Midbrain (tissue), 1 donor: ENCODE measurements at regions not wholly inside any gene's neighbourhood (a gene's known extent, or its start where the extent isn't known, plus 50 kb on each side); places are given as distances from the start of the nearest gene placed in this dataset.
A peak's percentile ranks its signal among the peaks of the same experiment; 100 is the strongest.

Experiments
- DNase-seq: peaks from one replicate; lab custom pipeline; 2025; lab: John Stamatoyannopoulos, UW

DNA sequence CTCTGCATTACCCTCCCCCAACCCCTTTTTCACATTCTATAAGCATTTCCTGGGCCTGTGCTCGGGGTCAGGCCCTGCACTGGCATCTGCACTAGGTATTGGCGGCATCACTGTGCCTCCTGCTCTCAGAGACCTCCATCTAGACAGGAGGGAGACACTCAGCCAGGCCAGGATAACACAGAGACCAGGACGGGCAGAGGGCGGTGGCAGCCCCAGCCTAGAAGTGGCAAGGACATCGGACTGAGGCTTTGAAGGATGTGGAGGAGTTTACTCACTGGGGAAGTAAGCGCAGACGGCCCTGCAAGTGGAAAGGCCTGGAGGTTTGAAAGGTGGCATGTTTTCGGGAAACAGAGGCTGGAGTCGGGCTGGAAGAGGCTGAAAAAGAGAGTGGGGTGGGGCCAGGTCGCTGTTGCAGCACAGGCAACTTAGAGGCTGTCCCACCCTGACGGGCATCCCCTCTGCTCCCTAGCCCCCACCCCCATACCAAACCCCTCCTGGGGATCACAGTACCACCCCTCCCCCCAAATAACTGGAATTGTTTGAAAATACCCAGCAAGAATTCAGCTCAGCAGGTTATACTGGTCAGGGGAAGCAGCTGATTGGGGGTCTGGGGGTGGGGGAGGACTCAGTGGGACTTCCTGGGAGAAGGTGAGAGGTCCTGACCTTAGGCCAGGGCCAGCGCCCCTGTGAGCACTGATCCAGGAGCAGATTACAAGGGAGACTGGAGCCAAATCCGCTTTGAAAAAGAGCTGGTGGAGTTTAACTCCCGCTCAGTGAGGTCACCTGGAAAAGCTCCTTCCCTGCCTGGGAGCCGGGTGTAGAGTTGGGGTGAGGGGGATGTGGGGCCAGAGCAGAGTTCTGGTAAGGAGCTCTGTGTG, 121.8 kb upstream of the WNT4 start:
- no peak for DNase-seq

DNA sequence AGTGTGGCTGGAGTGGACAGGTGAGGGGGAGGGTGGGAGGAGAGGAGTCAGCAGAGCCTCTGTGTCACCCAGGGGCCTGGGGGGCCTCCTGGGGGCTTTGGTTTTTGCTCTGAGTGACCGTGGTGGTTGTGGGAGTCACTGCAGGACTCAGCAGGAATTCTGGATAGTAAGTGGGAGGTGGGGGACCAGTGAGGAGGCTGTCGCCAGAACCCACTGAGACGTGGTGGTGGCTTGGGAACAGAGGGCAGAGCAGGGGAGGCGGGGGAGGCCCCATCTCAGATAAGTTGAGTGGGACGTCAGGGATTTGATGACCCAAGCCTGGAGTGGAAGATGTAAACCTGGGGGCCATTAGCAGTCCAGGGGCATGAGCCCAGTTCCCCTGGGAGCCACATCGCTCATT, 123.2 kb upstream of the WNT4 start:
- no peak for DNase-seq

DNA sequence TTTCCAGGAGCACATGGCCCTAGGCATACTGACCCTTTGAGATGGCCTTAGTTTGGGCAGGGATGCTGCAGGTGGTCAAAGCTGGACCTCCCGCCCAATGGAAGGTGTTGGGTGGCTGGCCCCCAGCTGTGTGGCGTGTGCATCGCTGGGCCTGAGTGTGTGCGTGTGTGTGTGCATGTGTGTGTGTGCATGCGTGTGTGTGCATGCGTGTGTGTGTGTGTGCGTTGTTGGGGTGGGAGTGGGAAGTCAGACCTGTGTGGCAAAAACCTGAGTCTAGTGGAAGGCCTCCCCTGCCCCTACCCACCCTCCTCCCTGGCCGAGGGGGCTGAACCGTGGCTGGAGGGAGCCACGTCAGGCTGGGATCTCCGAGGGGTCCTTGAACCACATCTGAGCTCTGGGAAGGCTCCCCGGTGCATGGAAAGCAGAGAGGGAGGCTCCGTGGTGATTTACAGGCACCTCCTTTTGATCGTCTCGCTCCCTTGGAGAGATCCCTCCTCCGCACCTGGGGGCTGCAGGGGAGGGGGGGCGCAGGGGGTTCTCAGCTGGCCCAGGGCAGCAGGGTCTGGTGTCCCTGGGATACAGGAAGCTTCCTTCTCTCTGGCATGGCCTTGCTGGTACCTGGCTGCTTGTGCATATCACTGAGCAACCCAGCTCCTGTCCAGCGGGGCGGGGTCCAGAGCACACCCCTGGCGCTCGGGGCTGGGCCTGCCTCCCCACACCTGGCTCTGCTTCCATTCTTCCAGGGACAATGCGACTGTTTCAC, 124.7 kb upstream of the WNT4 start:
- DNase-seq, result no peak

DNA sequence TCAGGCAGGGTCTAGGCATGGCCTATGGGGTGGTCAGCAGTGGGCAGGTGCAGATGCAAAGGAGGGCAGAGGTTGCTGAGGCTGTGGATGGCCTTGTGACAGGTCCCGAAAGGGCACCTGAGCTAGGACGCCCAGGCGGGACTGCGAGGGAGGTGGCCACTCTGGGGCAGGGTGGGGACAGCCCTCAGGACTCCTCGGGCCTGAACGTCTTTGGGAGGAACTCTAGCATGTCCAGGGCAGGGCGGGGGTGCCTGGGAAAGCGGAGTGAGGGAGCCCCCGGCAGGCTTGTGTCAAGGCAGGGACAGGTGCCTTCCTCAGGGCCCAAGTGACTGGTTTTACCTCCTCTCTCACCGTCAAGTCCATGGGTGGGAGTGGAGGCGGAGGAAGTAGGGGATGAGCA, 125.4 kb upstream of the WNT4 start:
- DNase-seq, result no peak

DNA sequence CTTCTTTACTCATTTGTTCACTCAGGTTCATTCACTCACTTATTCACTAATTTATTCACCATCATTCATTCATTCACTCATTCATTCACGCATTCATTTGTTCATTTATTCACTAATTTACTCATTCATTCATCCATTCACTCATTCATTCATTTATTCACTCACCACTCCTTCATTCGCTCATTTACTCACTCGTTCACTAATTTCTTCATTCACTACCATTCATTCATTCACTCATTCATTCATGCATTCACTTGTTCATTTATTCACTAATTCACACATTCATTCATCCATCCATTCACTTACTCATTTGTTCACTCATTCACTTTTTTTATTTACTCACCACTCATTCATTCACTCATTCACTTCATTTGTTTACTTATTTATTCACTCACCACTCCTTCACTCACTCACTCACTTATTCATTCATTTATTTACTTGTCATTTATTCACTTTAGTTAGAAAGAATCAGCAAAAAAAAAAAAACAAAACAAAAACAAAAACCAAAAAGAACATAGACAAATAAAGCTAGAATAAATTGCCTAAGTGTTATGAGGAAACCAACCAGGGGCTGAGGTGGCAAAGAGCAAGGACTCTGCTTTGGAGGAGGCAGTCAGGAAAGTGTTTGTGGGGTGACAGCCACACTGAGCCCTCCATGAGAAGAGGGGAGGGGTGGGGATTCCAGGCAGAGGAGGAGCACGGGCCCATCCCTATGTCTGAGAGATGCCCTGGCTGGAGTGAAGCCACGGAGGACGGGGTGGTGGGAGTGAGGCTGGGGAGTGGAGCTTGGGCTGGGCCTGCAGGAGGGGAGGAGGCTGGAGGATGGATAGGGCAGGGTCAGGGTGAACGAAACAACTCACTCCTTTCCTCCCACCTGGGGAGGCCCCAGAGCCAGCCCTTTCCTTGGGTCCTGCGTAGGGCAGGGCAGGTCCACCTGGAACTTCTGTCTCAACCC, 129.2 kb upstream of the WNT4 start:
- no peak for DNase-seq

DNA sequence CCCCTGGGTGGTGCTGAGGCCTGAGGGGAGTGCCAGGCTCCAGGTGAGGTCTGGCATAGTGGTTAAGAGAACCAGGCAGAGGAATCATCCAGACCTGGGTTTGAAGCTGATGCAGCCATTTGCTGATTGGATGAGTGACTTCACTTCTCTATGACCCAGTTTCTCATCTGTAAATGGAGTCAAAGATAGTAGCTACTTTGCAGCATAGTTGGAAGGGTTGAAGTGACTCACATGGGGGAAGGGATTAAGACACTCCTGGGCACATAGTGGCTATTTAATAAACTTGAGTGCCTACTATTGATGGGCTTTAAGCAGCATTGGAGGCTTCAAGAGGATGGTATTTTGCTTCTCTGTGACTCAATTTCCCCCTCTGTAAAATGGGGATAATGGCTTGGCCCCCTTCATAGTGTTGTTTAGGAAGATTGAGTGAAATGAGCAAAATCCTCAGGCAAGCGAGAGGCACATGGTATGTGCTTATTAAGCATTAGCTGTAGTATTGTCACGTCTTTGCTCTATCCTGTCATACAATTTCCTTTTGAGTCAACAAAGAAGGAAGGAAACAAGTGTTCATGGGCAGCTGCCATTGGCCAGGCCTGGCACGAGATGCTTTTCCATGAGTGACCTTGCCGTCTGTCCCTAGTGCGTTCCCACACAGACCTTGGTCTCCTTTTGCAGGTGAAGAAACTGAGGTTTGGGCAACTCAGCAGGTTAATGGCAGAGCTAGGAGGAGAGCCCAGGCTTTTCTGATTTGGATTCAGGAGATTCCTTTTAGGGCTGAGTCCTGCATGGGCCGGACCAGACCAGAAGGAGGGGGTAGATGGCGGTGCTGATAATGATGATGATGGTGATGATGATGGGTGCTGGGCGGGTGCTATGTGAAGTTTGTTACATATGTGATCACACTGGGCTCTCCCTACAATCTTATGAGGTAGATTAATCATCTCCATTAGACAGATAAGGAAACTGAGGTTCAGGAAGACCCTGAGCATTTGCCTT, 131.1 kb upstream of the WNT4 start:
- DNase-seq, result no peak

DNA sequence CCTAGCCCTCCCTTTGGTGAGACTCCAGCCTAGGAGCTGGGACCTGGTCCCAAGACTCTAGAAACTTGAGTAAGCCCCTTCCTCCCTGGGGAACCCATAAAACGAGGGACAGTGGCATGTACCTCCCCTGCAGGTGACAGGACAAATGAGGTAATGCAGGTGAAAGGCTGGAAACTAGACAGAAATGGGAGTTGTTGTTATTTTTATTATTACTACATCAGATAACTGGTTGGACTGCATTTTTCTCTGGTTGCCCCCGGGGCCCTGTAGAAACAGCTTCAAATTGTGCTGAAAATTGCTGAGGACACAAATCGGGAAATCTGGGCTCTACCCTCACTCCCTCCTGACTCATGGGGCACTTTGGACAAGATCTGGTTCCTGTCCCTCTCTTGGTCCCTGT, 132.3 kb upstream of the WNT4 start:
- DNase-seq, result no peak

DNA sequence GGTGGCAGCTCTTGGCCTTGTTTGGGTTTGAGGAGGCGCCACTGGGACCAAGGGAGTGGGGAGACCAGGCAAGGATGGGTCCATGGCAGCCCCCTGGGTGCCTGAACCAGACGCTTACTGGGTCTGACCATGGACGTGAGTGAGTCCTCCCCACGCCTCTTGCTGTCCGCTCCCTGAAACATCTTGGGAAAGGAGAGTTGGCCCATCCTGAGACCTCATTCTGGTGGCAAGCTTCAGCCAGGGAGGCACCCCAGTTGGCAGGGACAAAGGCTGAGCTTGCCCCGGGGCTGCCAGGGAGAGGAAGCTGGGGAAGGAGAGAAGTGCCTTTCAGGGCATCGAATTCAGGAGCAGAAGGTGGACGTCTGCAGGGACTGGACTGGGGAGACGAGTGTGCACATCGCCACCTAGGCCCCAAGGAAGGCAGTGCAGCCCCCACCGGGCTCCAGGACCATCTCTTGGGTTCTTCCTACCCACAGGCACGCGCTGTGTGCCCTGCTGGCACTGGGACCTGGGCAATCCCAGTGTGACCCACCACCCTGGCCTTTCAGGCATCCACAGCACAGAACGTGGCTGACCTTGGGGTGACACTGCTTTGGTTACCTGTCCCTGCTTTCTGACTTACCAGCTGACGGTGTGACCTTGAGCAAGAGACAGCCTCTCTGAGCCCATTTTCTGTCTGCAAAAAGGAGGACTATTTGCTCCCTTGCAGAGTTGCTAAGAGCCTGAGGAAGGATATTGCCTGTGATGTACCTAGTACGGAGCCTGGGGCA, 132.9 kb upstream of the WNT4 start:
- DNase-seq, result peak; percentile 6

DNA sequence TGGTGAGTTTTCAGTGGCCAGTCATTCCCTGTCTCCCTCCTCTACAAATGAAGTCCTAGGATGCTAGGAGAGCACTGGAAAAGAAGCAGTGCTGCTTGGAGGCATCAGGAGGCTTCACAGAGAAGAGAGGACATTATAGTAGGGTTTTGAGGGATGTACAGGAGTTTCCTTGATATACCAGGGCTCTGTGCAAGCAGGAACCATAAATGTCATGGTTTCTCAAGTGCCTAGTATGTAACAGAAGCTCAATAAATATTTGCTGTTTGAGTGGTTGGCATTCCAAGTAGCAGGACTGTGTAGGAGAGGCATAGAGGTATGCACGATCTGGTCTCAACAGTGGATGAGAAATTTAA, 133.5 kb upstream of the WNT4 start:
- DNase-seq, result no peak

DNA sequence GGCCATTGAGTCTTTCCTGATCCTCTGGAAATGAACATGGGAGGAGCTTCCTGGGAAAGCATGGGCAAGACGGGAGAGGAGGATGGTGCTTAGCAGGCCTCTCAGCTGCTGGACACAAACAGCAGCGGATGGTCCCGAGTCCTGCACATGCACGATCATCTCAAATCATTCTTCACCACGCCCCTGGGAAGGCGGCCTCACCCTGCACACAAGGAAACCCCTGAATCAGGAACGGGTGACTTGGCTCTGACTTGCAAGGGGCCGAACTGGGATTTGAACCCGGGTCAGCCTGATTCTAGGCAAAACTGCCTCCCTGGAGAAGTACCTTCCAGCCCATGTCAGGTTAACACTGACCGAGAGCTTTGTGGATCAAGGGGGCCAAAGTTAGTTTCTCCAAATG, 134.8 kb upstream of the WNT4 start:
- no peak for DNase-seq

DNA sequence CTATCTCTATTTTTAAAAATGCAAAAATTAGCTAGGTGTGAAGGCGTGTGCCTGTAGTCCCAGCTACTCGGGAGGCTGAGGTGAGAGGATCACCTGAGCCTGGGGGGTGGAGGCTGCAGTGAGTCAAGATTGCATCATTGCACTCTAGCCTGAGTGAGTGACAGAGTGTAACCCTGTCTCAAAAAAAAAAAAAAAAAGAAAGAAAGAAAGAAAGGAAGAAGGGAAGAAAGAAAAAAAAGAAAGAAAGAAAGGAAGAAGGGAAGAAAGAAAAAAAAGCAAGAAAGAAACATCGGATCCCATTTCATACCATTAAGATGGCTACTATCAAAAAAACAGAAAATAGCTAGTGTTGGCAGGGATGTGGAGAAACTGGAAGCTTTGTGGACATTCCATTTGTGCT, 136.8 kb upstream of the WNT4 start:
- DNase-seq, result no peak

DNA sequence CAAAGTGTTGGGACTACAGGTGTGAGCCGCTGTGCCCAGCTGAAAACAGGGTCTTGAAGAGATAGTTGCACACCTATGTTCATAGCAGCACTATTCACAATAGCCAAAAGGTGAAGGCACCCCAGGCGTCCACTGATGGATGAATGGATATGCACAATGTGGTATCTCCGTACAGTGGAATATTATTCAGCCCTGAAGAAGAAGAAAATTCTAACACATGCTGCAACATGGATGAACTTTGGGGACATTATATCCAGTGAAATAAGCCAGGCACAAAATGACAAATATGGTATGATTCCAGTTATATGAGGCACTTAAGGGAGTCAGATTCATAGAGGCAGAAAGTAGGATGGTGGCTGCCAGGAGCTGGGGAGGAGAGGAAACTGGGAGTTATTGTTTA, 137.6 kb upstream of the WNT4 start:
- no peak for DNase-seq

DNA sequence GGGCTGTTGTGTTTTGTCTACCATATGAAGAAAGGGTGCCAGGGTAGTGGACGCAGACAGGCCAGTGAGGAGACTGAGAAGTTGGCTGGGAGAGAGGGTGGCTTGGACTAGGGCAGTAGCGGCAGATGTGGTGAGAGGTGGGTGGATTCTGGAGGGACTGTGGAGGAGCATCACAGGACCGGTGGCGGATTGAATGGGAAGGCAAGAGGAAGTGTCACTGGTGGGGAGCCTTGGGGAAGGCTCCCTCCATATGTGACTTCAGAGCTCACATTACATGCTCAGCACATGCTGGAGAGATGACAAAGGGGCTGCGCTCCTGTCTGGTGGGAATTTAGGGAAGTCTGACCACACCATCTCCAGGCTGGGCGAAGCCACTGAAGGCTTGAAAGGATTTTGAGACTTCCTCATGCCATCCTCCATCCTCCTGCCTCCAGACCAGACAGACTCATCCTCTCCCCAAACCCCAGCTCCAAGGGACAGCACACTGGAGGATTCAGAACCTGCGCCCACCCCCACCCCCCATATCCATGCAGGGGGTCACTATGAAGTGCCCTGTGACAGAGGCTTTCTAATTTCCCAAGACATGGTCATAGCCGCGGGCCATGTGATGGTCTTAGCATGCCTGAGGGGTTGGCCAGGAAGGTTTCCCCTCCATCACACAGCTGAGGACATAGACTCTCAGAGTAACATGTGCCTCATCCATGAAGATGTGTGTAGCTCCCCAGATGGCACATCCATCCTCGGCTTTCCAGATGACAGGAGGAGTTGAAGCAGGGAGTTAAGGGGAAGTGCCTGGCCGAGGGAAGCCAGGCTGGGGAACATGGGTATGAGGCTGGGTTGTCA, 138.8 kb upstream of the WNT4 start:
- DNase-seq, result no peak

DNA sequence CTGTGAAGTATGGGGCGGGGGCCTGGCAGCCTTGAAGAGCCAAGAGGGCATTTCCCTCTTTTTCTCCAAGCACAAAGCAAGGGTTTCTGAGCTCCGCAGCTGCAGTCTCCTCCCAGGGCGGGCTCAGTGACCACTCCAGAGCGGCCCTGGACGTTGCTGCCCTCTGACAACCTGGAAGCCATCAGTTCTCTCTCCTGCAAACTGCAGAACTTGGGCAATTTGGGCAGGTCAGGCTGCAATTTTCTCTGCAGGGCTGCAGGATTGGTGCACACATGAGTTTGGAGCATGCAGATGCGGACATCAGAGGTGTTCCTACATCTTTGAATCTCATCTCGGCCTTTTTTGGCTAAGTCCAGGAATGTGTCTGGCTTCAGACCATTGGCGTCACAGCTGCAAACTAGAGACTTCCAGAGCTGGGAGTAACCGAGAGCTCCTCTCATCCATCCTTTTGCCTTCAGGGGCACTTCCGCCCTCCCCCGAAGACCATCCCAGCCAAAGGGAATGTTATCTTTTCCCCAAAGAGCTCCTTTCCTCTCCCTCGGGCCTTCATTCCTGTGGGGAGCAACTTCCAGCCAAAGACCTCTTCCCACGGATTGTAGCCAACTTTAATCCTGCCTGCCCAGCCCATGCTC, 139.6 kb upstream of the WNT4 start:
- DNase-seq, result no peak

DNA sequence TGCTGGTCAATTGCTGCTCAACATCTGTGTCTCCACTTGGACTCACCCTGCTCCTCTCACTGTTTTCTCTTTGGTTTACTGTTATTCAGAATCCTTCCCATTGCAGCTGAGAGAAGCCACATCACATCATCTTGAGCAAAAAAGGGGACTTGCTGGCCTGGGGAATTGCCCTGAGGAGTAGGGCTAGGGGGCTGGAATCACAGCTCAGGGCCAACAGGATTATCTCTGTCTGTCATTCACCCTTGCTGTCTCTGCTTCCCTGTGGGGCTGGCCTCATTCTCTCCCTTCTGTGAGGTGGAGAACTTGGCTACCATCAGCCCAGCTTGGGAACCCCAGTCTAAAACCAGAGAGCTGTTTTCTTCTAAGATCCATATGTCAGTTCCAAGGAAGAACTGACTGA, 140.7 kb upstream of the WNT4 start:
- DNase-seq, result no peak

DNA sequence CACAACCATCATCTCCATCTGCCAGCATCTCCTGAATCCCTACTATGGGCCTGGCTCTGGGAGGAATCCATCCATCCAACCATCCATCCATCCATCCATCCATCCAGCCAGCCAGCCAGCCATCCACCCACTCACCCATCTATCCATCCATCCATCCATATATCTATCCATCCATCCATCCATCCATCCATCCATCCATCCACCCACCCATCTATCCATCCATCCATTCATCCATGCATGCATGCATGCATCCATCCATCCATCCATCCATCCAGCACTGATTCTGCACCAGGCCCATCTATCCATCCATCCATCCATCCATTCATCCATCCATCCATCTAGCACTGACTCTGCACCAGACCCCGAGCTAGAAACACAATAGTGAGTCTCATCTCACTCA, 141.3 kb upstream of the WNT4 start:
- no peak for DNase-seq

DNA sequence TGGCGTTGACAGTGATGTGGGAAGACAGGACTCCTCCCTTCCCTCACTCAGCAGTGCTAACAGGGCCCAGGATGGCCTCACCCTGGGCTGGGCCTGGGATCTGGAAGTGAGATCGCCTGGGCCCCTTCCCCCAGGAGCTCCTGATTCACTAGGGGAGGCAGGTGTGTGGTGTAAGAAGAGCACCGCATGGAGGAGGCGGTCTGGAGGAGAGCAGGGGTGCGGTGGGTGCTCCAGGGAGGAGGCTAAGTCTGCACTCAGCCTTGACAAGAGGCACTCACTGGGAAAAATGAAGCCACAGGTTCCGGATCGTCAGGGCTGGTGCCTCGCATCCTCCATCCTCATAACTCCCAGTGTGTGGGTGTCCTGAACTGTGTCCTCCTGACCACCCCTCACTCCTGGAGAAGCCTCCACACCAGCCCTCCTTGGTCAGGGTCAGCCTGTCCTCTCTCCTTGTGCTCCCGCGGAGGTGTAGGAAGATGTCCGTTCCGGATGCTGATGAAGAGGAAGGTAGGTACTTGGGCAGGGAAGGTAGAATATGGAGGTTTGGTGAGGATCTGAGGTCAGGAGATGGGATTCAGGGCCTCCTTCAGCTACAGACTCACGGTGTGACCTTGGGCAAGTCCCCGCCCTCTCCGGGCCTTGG, 142.1 kb upstream of the WNT4 start:
- DNase-seq, result no peak
